Loucy (cell line): ENCODE measurements at regions not wholly inside any gene's neighbourhood (a gene's known extent, or its start where the extent isn't known, plus 50 kb on each side); places are given as distances from the start of the nearest gene placed in this dataset.

Experiments
- H2AFZ ChIP-seq: fragments of 200-600 bp; sonication (generic); 2 replicates; pipeline ENCODE4 v1.6.0; 2016; ENCODE audit warnings: antibody characterized with exemption, mild to moderate bottlenecking, low read length, moderate library complexity
- H3F3A ChIP-seq: fragments of 200-600 bp; 2 replicates; pipeline ENCODE4 v1.6.0; 2016; ENCODE audit warnings: antibody characterized with exemption, low read depth, mild to moderate bottlenecking
- H3K27me3 ChIP-seq: fragments of 200-600 bp; sonication (generic); 2 replicates; pipeline ENCODE4 v1.6.1; 2014; ENCODE audit warnings: low read length, mild to moderate bottlenecking; ENCODE audit not compliant: insufficient read depth, poor library complexity, severe bottlenecking
- H3K36me3 ChIP-seq: fragments of 200-600 bp; sonication (generic); 2 replicates; pipeline ENCODE4 v1.6.1; 2016; ENCODE audit warnings: low read length; ENCODE audit not compliant: insufficient read depth
- H3K4me1 ChIP-seq: fragments of 200-600 bp; sonication (generic); 2 replicates; pipeline ENCODE4 v1.5.1; 2014; ENCODE audit warnings: low read length, mild to moderate bottlenecking; ENCODE audit not compliant: insufficient read depth, poor library complexity, severe bottlenecking
- H3K4me2 ChIP-seq: fragments of 200-600 bp; sonication (generic); 2 replicates; pipeline ENCODE4 v1.6.0; 2014; ENCODE audit warnings: antibody characterized with exemption, low read length, low read depth, mild to moderate bottlenecking; ENCODE audit not compliant: poor library complexity, severe bottlenecking
- H3K4me3 ChIP-seq: fragments of 200-600 bp; sonication (generic); 2 replicates; pipeline ENCODE4 v1.5.1; 2014; ENCODE audit warnings: low read length, mild to moderate bottlenecking, mixed read lengths; ENCODE audit not compliant: poor library complexity, severe bottlenecking
- H3K79me2 ChIP-seq: fragments of 200-600 bp; sonication (generic); 2 replicates; pipeline ENCODE4 v1.6.1; 2014; ENCODE audit warnings: low read length; ENCODE audit not compliant: insufficient read depth
- H3K9ac ChIP-seq: fragments of 200-600 bp; sonication (generic); 2 replicates; pipeline ENCODE4 v1.6.0; 2014; ENCODE audit warnings: mild to moderate bottlenecking, low read depth, low read length, moderate library complexity; ENCODE audit not compliant: poor library complexity, severe bottlenecking
- H3K9me2 ChIP-seq: fragments of 200-600 bp; sonication (generic); replicated peaks from 2 replicates; pipeline ENCODE4 v1.6.1; 2016; ENCODE audit warnings: low read depth, low read length, mixed read lengths
- H3K9me3 ChIP-seq: fragments of 200-600 bp; sonication (generic); 2 replicates; pipeline ENCODE4 v1.6.1; 2014; ENCODE audit warnings: mild to moderate bottlenecking, antibody characterized with exemption, low read length, low read depth; ENCODE audit not compliant: insufficient read depth
- H4K20me1 ChIP-seq: fragments of 200-600 bp; sonication (generic); 2 replicates; pipeline ENCODE4 v1.6.0; 2014; ENCODE audit warnings: antibody characterized with exemption, low read length, mild to moderate bottlenecking; ENCODE audit not compliant: insufficient read depth, poor library complexity, severe bottlenecking
- EZH2phosphoT487 ChIP-seq: fragments of 200-600 bp; IDR thresholded peaks from 2 replicates; pipeline ENCODE4 v1.6.1; 2018; ENCODE audit warnings: antibody characterized with exemption, mild to moderate bottlenecking, moderate library complexity, borderline replicate concordance
- TF ChIP-seq, protein P1 (sequence below): fragments of 200-600 bp; sonication (generic); conservative IDR thresholded peaks from 2 replicates; pipeline ENCODE4 v1.5.1; 2014; ENCODE audit warnings: mild to moderate bottlenecking, antibody characterized with exemption, low read length

DNA sequence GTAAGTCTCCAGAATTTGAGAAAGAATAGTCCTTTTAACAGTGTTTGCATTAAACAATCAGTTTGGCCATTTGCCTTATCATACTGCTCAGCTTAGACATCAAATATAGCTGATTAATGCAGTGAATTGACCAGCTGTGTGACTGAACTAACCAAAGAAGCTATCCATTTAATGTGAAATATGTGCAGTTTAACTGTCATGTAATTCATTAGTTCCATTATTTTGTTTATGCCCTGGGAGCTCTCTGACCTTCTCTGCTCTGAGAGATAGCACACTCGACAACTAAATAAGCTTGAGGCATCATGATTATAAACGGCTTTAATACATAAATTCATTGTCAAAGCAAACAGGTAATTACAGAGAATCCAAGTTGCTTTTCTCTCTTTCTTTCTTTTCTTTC lies 324.3 kb upstream of the PCDH7 start:
- Histone ChIP-seq H3K27me3 (no peaks in the 10 kb centered on the region), H3K4me3 (no peak overlapping the region), H3K4me1 (no peaks in the 10 kb centered on the region), H3K79me2 (no peaks in the 10 kb centered on the region), H3K36me3 (no peaks in the 10 kb centered on the region), H4K20me1 (no peaks in the 10 kb centered on the region), H3K9me3 (no peaks in the 10 kb centered on the region), H2AFZ (no peak overlapping the region), H3F3A (no peaks in the 10 kb centered on the region), H3K9ac (no peak overlapping the region), H3K9me2 (no peaks in the 10 kb centered on the region), H3K4me2 (no peak overlapping the region)
- TF ChIP-seq EZH2phosphoT487 = no peak
- TF ChIP-seq, protein P1, sequence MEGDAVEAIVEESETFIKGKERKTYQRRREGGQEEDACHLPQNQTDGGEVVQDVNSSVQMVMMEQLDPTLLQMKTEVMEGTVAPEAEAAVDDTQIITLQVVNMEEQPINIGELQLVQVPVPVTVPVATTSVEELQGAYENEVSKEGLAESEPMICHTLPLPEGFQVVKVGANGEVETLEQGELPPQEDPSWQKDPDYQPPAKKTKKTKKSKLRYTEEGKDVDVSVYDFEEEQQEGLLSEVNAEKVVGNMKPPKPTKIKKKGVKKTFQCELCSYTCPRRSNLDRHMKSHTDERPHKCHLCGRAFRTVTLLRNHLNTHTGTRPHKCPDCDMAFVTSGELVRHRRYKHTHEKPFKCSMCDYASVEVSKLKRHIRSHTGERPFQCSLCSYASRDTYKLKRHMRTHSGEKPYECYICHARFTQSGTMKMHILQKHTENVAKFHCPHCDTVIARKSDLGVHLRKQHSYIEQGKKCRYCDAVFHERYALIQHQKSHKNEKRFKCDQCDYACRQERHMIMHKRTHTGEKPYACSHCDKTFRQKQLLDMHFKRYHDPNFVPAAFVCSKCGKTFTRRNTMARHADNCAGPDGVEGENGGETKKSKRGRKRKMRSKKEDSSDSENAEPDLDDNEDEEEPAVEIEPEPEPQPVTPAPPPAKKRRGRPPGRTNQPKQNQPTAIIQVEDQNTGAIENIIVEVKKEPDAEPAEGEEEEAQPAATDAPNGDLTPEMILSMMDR = no peak

DNA sequence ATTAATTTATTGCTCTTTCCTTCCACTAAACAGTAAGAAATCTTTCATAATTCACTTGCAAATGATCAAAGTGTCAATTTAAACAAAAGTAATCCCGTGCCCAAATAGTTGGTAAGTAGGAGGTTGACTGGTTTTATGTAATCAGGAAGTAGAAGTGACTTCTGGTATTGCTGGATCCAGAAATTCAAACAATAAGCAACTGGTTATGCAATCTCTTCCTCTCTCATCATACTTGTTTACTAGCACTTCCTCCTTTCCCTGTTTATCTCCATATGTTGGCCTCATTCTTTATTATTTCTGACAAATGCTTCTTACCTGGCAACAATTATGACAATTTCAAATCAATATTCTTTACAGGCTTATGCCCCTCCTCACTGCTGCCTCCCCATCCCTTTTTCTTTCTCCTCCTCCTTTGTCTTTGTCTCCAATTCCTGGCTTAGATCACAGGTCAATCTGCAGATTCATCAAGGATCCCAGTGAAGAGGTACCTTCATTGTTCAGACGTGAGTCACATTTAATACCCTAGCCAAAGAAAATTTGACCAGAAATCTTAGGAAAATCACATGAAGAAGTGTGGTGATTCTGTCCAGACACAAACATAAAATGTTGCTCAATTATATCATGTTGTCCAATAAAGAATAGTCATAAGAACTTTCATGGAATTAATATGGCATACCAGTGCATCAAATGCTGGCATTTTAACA lies 323.2 kb upstream of the PCDH7 start:
- TF ChIP-seq, protein P1 = no peak
- TF ChIP-seq EZH2phosphoT487 = no peak
- no peaks in the 10 kb centered on the region for H3K9me3 ChIP-seq
- no peak overlapping the region for H3K9ac ChIP-seq
- no peak overlapping the region for H2AFZ ChIP-seq
- H3K79me2 ChIP-seq = no peaks in the 10 kb centered on the region
- no peaks in the 10 kb centered on the region for H3F3A ChIP-seq
- no peaks in the 10 kb centered on the region for H3K4me1 ChIP-seq
- no peak overlapping the region for H3K4me3 ChIP-seq
- H4K20me1 ChIP-seq = no peaks in the 10 kb centered on the region
- H3K4me2 ChIP-seq = no peak overlapping the region
- H3K36me3 ChIP-seq = no peaks in the 10 kb centered on the region
- H3K27me3 ChIP-seq = no peaks in the 10 kb centered on the region
- 0 out of 2 replicates have a peak, but pooled peaks cover 5% of the 10 kb centered on the region for H3K9me2 ChIP-seq

DNA sequence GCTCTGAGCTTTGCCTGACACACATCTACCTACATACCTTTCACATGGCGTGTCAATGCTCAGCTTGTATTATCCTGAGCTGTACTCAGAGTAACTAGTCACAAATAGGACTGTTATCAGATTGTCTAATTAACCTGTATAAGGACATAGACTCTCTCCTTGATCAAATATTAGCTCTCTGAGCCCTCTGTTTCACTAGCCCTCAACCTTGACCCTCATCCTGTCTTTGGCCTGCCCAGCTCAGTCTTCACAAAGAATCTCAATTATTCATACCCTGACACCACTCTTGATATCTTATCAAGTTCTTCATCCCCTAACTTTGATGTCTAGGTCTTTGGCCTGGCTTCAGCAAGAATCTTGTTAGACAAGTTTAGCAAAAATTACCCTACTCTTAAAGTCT lies 320.7 kb upstream of the PCDH7 start:
- no peak for TF ChIP-seq EZH2phosphoT487
- TF ChIP-seq, protein P1 = no peak
- Histone ChIP-seq H3K36me3 (no peaks in the 10 kb centered on the region), H3K79me2 (no peaks in the 10 kb centered on the region), H3K9me2 (0 out of 2 replicates have a peak, but pooled peaks cover 5% of the 10 kb centered on the region), H3F3A (no peaks in the 10 kb centered on the region), H3K4me3 (no peak overlapping the region), H3K27me3 (no peaks in the 10 kb centered on the region), H3K9ac (no peak overlapping the region), H2AFZ (no peak overlapping the region), H3K9me3 (no peaks in the 10 kb centered on the region), H3K4me2 (no peak overlapping the region), H4K20me1 (no peaks in the 10 kb centered on the region), H3K4me1 (no peaks in the 10 kb centered on the region)
